ENCODE measurements at regions not wholly inside any gene's neighbourhood (a gene's known extent, or its start where the extent isn't known, plus 50 kb on each side); places are given as distances from the start of the nearest gene placed in this dataset.

- no peak for DNase-seq
These were observed 991.6 kb upstream of the SLC10A2 start for GRCh38 chr13:104057861-104058260.

- DNase-seq, result no peak
These were observed 979.7 kb upstream of the SLC10A2 start for GRCh38 chr13:104045907-104046306.

- DNase-seq, result no peak
These were observed 977.0 kb upstream of the SLC10A2 start for GRCh38 chr13:104043184-104043583.

- no peak for DNase-seq
These were observed 968.7 kb upstream of the SLC10A2 start for GRCh38 chr13:104034891-104035290.

GRCh38 chr13:104025303-104025702 is 959.1 kb upstream of the SLC10A2 start:
- no peak for DNase-seq

GRCh38 chr13:104024416-104025170 is 958.4 kb upstream of the SLC10A2 start:
- no peak for DNase-seq

GRCh38 chr13:104021806-104022397 is 955.7 kb upstream of the SLC10A2 start:
- no peak for DNase-seq

- DNase-seq, result no peak
These were observed 951.1 kb upstream of the SLC10A2 start for GRCh38 chr13:104017317-104017716.

GRCh38 chr13:104015646-104016396 is 949.6 kb upstream of the SLC10A2 start:
- DNase-seq, result no peak

- no peak for DNase-seq
These were observed 948.8 kb upstream of the SLC10A2 start for GRCh38 chr13:104014803-104015645.

GRCh38 chr13:104011505-104012241 is 945.5 kb upstream of the SLC10A2 start:
- DNase-seq, result peak; percentile 54

- no peak for DNase-seq
These were observed 942.6 kb upstream of the SLC10A2 start for GRCh38 chr13:104008541-104009435.

GRCh38 chr13:104008075-104008474 is 941.9 kb upstream of the SLC10A2 start:
- no peak for DNase-seq

- no peak for DNase-seq
These were observed 940.4 kb upstream of the SLC10A2 start for GRCh38 chr13:104006625-104007075.

- DNase-seq, result no peak
These were observed 938.4 kb upstream of the SLC10A2 start for GRCh38 chr13:104004572-104004971.

- no peak for DNase-seq
These were observed 936.0 kb upstream of the SLC10A2 start for GRCh38 chr13:104002216-104002615.

- DNase-seq, result no peak
These were observed 935.5 kb upstream of the SLC10A2 start for GRCh38 chr13:104001766-104002165.

GRCh38 chr13:103996733-103997132 is 930.5 kb upstream of the SLC10A2 start:
- DNase-seq, result no peak

- no peak for DNase-seq
These were observed 917.7 kb upstream of the SLC10A2 start for GRCh38 chr13:103983948-103984347.

GRCh38 chr13:103976371-103976770 is 910.2 kb upstream of the SLC10A2 start:
- no peak for DNase-seq

- DNase-seq, result no peak
These were observed 907.5 kb upstream of the SLC10A2 start for GRCh38 chr13:103973740-103974139.
